GM18520 (cell line): ENCODE measurements at regions not wholly inside any gene's neighbourhood (a gene's known extent, or its start where the extent isn't known, plus 50 kb on each side); places are given as distances from the start of the nearest gene placed in this dataset.
A peak's percentile ranks its signal among the peaks of the same experiment; 100 is the strongest.

Source experiments
- ATAC-seq: cut with Tn5 transposase; IDR thresholded peaks from one replicate; pipeline ENCODE4 v1.9.1; 2021; ENCODE audit not compliant: unreplicated experiment

- ATAC-seq = no peak
These were observed 52.5 kb upstream of the PITX2 start for GRCh38 chr4:110675426-110675825.

GRCh38 chr4:110676241-110676640 is 53.4 kb upstream of the PITX2 start:
- no peak for ATAC-seq

- no peak for ATAC-seq
These were observed 55.8 kb upstream of the PITX2 start for GRCh38 chr4:110678517-110679227.

- no peak for ATAC-seq
These were observed 57.4 kb upstream of the PITX2 start for GRCh38 chr4:110680265-110680664.

GRCh38 chr4:110681381-110681780 is 58.5 kb upstream of the PITX2 start:
- no peak for ATAC-seq

GRCh38 chr4:110682311-110682710 is 59.4 kb upstream of the PITX2 start:
- no peak for ATAC-seq

GRCh38 chr4:110683601-110684000 is 60.7 kb upstream of the PITX2 start:
- no peak for ATAC-seq

- ATAC-seq = no peak
These were observed 79.4 kb upstream of the PITX2 start for GRCh38 chr4:110702326-110702725.

GRCh38 chr4:110704748-110705439 is 82.0 kb upstream of the PITX2 start:
- ATAC-seq = peak; percentile 61

- ATAC-seq = no peak
These were observed 82.5 kb upstream of the PITX2 start for GRCh38 chr4:110705440-110705782.

GRCh38 chr4:110710070-110710469 is 87.2 kb upstream of the PITX2 start:
- no peak for ATAC-seq

GRCh38 chr4:110712486-110712885 is 89.6 kb upstream of the PITX2 start:
- no peak for ATAC-seq

- no peak for ATAC-seq
These were observed 107.4 kb upstream of the PITX2 start for GRCh38 chr4:110730318-110730717.

GRCh38 chr4:110733901-110734300 is 111.0 kb upstream of the PITX2 start:
- no peak for ATAC-seq

GRCh38 chr4:110735686-110736085 is 112.8 kb upstream of the PITX2 start:
- no peak for ATAC-seq

- ATAC-seq = no peak
These were observed 115.1 kb upstream of the PITX2 start for GRCh38 chr4:110737931-110738330.

- ATAC-seq = no peak
These were observed 119.3 kb upstream of the PITX2 start for GRCh38 chr4:110742143-110742542.

GRCh38 chr4:110748071-110748470 is 125.2 kb upstream of the PITX2 start:
- ATAC-seq = no peak

- ATAC-seq = no peak
These were observed 128.3 kb upstream of the PITX2 start for GRCh38 chr4:110751183-110751582.

- ATAC-seq = no peak
These were observed 129.1 kb upstream of the PITX2 start for GRCh38 chr4:110751986-110752385.

- ATAC-seq = no peak
These were observed 130.6 kb upstream of the PITX2 start for GRCh38 chr4:110753466-110753865.

GRCh38 chr4:110754716-110755115 is 131.8 kb upstream of the PITX2 start:
- ATAC-seq = no peak

- no peak for ATAC-seq
These were observed 146.7 kb upstream of the PITX2 start for GRCh38 chr4:110769578-110769977.
